Ishikawa (cell line): ENCODE measurements at regions not wholly inside any gene's neighbourhood (a gene's known extent, or its start where the extent isn't known, plus 50 kb on each side); places are given as distances from the start of the nearest gene placed in this dataset.

Experiments used
- CREB1 ChIP-seq: IDR thresholded peaks from 2 replicates; pipeline ENCODE4 v1.6.1; 2012; ENCODE audit warnings: low read depth
- RAD21 ChIP-seq: IDR thresholded peaks from 2 replicates; pipeline ENCODE4 v1.6.1; 2012; ENCODE audit warnings: low read depth
- TCF12 ChIP-seq: IDR thresholded peaks from 2 replicates; pipeline ENCODE4 v1.6.1; 2012; ENCODE audit warnings: low read depth
- TF ChIP-seq, protein P1 (sequence below): IDR thresholded peaks from 2 replicates; pipeline ENCODE4 v1.6.1; 2012
- TF ChIP-seq, protein P2 (sequence below): IDR thresholded peaks from 2 replicates; pipeline ENCODE4 v1.6.1; 2012; ENCODE audit warnings: low read depth, mild to moderate bottlenecking

DNA sequence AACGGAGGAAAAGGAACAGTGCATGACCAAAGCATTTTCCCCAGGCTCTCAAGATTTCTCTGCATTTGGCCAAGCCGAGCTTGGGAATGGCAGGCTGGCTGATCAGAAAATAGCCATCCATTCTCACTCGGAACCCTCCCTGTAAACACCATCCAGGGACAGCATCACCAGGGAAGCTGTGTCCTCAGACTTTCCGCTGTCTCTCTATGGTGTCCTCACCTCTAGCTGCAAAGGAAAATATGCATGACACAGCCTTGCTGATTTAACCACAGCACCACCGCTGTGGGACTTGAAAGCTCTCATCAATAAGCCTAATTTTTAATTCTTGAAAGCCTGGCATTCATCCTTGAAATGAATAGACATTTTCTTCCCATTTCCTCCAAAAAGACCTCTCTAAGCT, 311.7 kb downstream of the EIPR1 start:
- TF ChIP-seq CREB1 (no peak), TCF12 (no peak), RAD21 (no peak)
- TF ChIP-seq, protein P1, sequence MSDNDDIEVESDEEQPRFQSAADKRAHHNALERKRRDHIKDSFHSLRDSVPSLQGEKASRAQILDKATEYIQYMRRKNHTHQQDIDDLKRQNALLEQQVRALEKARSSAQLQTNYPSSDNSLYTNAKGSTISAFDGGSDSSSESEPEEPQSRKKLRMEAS: no peak
- TF ChIP-seq, protein P2, sequence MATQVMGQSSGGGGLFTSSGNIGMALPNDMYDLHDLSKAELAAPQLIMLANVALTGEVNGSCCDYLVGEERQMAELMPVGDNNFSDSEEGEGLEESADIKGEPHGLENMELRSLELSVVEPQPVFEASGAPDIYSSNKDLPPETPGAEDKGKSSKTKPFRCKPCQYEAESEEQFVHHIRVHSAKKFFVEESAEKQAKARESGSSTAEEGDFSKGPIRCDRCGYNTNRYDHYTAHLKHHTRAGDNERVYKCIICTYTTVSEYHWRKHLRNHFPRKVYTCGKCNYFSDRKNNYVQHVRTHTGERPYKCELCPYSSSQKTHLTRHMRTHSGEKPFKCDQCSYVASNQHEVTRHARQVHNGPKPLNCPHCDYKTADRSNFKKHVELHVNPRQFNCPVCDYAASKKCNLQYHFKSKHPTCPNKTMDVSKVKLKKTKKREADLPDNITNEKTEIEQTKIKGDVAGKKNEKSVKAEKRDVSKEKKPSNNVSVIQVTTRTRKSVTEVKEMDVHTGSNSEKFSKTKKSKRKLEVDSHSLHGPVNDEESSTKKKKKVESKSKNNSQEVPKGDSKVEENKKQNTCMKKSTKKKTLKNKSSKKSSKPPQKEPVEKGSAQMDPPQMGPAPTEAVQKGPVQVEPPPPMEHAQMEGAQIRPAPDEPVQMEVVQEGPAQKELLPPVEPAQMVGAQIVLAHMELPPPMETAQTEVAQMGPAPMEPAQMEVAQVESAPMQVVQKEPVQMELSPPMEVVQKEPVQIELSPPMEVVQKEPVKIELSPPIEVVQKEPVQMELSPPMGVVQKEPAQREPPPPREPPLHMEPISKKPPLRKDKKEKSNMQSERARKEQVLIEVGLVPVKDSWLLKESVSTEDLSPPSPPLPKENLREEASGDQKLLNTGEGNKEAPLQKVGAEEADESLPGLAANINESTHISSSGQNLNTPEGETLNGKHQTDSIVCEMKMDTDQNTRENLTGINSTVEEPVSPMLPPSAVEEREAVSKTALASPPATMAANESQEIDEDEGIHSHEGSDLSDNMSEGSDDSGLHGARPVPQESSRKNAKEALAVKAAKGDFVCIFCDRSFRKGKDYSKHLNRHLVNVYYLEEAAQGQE: no peak
